HG03520 (cell line): ENCODE measurements at regions not wholly inside any gene's neighbourhood (a gene's known extent, or its start where the extent isn't known, plus 50 kb on each side); places are given as distances from the start of the nearest gene placed in this dataset.

Experiments used
- ATAC-seq: cut with Tn5 transposase; IDR thresholded peaks from one replicate; pipeline ENCODE4 v1.9.1; 2021; ENCODE audit warnings: mild to moderate bottlenecking, moderate library complexity; ENCODE audit not compliant: unreplicated experiment

DNA sequence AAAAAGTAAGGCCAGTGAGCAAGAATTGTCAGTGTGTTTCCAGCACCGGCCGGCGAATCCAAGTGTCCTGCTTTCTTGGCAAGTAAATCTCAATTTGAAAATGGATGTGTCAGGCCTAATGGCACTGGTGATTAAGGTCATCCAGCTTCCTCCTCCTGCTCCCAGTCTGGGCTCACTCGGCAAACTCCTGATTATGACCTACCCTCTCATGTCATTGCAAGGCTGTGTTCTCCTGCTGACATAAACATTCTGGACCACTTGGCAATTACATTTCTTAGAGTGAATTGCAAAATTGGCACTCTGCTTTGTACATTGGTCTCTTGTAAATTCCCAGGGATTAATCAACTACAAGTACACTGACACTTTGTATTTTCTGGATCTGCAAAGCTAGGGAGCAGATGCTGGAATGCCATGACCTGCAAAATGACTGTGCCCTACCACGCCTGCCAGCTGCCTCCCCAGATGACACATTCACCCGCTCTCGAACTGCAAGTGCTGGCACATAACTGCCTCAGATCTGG is 473.8 kb downstream of the KIF20B start:
- ATAC-seq = no peak

DNA sequence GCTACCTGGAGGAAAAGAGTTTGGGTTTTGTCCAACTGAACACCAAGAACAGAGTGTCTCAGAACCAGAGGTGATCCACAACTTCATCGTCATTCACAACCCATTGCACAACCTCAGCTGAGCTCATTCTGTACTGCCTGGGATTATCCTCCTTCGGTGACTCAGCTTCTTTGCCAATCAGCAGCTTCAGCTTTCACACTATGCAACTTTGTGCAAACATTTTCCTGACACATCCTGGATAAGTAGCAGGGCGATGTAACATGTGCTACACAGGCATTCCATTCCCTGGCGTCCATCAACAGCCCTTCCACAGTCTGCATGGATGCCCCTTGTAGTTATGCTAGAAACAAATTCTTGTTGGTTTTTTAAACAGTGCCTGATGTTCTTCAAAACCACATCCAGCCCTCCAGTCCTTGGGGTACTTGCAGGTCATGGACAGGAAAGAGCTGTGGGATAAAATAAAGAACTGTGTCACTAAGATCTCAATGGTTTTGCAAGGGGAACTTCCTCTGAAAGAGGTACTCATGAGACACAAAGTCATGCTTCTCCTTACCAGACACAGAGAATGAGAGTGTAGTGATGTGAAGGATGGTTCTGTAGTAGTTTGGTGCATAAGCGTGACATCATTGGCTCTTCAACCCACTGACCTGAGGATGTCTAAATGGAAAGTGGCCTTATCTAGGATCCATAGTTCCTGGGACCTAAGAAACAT is 478.5 kb downstream of the KIF20B start:
- ATAC-seq = no peak

DNA sequence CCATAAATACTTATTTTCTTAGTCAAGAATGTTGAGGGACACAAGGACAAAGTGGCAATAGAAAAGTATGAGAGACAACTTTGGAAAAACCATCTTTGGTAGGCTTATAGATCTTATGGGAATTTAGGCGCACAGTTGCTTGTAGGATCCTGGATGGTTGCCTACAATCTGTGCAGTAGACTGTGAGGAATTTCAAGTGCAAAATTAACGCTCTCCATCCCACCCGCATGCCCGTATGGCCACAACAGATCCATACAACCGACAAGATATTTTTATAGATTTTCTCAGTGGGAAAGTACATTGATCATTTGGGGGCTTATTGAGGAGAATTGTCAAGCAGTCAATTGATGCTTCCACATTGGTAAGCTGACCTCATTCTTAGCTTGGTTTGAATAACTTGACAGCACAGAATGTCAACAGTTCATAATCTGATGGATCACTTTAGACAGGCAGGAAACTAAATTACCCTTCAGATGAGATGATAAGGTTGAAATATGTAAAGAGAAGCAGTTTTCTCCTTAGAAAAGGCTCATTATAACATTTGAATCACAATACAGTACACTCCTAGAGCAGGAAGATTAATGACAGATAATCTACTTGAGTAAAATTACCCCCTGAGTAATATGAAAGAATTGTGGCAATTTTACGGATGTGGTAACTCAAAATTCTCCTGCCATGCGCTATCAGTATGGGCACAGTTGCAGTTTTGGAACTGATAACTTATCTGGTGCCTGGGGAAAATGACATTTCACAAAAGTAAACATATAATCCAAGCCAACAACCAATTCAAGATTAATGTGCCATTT is 479.7 kb downstream of the KIF20B start:
- no peak for ATAC-seq

DNA sequence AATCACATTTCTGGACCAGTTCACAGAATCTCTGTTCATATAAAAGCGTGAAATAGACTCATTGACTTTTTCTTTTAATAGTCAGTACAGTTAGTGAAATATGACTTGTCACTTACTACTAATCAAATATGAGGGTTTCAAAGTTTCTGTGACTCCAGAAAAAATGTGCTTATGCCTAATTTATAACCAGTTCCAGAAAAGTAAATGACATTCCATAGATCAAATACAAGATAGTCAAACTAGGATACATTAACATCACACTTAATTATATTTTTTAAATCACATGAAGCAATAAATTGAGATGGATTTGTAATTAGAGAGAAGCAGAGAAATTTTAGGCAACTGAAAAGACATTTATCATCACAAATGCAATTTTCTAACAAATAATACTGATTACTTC is 491.4 kb downstream of the KIF20B start:
- no peak for ATAC-seq

DNA sequence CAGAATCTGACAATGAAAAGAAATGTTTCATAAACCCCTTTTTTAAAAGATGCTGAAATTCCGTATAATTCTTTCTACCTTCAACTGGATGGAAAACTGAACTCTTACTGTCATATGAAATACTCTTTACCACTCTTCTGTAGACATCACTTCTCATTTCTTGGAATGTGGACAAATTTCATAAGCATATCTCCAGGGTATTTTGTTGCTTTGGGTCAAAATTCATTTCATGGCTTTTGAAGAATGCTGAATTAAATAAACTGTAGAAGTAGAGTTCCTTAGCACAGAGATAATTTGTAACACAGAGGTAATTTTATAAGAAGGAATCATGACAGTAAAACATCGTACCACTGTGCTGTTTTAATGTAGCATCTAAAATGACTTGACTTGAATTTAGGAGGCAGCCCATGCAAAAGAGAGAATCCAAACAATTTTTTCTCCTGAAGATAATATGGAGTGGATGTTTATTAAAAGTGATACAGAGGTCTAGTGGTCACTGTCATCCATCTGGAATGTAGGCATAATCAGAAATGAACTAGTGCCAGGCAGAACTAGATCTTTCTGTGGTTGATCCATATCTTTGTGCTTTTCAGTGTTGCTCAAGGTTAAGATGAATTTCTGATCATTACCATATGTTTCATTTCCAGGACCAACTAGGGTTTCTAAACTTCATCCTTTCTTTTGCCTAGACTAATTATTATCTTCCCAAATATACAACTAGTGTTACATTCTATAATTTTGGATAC is 492.0 kb downstream of the KIF20B start:
- no peak for ATAC-seq

DNA sequence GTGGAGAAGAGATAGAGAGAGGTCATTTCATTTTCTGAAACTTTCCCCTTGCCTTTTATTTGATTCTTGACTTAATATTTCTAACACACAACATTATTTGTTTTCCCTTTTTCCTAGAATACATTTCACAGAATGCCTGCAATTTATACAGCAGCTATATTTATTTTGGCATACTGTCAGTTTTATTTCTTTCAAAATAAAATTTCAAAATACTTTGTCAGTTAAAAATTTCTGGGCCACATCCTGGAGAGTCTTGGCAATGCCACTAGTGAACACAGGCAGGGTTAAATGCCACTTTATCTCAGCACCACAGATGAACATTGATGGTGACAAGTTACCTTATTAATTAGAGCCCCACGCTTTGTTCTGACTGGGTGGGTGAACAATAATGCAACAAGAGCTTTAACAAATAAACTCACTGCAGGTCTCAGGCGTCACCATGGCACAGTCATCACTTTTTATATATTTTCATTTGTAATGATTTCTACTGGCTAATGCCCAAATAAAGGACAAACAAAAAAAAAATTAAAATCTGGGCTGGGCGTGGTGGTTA is 494.0 kb downstream of the KIF20B start:
- ATAC-seq = no peak

DNA sequence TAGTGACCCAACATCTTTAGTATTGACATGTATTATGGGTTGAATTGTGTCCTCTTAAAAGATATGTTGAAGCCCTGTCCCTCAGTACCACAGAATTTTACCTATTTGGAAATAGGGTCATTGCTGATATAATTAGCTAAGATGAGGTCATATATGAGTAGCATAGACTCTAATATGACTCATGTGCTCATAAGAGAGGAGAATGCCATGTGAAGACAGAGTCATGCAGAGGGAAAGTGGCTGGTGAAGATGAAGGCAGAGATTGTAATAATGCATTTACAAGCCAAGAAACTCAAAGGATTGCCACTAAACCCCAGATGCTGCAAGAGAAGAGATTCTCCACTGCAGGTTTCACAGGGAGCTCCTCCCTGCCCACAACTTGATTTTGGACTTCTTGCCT is 496.4 kb downstream of the KIF20B start:
- ATAC-seq = no peak

DNA sequence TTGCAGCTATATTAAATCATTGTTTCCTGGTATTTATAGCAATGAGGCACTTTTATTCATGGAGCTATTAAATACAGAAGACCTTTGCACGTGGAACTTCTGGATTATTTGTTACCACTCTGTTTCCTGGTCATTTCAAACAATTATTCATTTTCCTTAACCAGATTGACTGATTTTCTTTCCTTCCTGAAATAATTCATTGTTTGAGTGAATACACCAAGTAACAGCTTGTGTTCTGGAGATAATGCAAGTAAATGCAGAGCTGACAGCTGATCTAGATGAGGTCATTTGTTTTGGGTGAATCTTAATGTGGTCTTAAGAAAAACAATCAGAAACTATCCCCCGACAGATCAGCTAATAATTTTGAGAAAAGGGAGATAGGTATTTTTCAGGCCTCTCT is 497.7 kb downstream of the KIF20B start:
- ATAC-seq = no peak

DNA sequence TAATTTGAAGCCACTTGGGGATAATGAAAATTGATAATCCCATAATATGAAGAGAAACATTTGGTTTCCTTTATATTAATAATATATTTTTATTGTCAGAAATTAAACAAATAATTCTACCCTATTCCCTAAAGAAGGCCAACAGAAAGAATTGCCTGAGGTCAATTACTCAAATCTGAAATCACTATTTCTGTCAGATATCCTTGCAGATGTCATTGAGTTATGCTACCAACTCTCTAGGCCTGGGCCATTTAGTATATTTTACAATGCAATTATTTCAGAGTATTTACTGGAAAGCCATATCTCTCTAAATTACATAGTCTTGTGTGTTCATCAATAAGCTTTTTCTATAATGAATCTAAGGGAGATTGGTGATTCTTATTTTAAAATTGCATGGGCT is 498.1 kb downstream of the KIF20B start:
- ATAC-seq = no peak

DNA sequence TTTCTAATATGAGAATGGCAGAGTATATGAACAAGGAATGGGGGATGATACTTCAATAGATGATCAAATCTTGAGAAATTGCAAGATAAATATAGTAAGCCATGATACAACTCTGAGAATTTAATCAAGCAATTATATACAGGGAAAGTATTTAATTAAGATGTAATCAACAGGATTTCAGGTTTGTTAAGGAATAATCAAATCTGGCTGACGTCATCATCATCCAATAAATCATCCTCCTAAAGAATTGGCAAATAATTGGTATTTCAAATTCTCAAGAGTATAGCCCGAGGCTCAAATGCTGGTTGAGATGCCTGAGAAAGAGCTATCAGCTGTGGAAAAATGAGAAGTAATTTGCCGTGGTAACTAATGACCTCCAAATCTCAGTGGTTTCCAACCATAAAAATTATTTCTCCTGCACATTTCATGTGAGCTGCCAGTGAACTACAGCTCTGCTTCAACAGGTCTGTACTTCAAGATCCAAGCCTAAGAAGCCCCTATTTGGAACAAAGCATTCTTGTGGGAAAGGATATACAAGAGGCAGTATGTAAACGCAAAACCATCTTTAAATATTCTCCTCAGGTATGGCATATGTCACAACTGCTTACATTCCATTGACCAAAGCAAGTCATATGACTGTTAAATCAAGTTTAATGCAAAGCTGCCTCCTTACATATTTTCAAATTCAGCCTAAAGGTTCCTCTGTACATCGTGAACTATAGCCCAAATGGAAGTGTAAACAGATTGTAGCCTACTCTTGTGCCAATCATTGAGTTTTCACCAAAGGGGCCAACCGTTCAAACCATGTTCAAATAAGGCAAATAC is 503.0 kb downstream of the KIF20B start:
- ATAC-seq = no peak

DNA sequence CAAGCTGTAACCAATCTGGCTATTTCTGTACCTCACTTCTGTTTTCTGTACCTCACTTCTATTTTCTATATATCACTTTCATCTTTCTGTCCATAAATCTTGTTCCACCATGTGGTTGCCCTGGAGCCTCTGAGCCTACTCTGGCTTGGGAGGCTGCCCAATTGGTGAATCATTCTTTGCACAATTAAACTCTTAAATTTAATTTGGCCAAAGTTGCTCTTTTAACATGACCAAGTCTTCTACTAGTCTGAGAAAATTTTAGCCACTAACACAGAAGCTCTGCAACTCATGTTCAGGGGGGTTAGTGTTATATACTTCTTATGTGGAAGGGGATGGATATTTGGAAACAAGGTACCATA is 503.5 kb downstream of the KIF20B start:
- ATAC-seq = no peak

DNA sequence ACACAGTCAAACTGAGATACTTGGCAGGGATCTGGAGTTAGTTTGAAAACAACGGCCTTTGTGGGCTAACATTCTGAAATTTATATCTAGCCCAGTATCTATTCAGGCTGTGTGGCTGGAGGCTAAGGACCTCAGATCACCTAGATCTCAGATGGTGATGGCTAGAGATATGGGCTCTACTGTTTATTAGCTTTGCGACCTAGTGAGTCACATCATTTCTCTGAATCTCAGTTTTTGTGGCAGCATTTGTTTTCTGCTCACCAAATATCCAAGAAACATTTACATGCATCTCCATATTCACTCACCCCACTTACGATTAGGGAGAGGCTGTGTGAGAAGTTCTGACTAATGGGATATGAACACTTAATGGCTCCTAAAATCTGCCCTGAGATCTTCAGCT is 503.9 kb downstream of the KIF20B start:
- no peak for ATAC-seq

DNA sequence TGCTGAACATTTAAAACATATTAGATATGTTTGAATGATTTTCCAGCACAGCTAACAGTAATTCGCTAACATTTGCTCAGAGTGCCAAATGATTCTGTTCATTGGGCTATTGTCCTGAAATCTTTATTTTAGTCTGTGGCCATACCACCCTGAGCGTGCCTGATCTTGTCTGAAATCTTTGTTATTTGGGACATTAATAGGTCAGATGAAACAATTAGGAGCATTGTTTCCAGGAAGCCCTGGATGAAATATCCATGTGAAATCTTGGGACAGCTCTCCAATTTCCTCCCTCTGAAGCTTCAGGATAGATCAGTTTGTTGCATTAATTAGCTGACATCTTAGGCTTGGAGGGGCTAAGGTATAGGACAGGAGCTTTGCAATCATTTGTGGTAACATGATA is 512.0 kb downstream of the KIF20B start:
- ATAC-seq = no peak

DNA sequence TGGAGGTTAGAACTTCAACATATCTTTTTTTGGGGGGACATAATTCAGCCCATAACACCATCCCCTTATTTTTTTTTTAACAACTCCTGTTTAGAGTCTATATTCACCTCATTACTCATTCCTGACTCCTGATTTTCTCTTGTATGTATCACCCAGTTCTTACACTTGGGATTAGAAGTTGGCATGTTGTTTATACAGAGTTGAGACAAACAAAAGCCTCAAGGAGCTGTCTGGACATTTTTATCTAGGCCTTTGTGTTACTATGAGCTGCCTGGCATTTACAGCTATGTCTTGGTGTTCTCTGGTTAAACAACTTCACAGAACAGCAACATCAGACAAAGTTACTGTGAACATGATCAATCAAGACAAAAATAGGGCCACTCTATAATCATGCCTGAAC is 517.5 kb downstream of the KIF20B start:
- no peak for ATAC-seq

DNA sequence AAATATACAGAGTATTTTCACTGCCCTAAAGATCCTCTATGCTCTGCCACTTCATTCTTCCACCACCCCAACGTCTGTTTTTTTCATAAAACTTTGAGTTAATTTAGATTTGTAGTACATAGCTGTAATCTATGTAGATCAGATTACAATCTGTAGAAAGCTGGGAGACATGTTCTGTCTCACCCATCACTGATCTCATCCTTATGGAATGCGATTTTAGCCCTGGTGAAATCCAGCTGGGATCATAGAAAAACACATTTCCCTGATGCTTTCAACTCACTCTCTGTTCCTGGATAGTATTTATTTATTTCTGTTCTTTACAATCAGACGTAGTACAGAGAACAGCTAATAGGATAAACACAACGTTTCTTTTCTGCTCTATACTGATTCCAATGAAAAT is 521.0 kb downstream of the KIF20B start:
- ATAC-seq = no peak

DNA sequence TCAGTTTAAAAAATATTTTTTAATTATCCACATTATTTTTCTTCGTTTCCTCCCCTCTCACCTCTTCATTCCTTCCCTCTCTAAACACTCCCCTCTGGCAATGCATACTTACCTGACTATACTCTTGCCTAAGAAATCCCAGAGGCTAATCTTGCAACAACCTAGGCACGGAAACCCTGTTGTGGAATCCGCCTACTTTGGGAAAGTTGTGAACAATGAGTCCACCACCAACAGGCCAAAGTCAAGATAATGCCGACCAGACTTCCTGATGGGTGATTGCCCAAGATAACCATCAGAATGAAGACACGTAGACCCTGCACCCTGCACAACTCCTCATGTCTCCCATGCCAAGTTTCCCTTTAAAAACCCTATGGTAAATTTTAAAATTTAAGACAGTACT is 521.5 kb downstream of the KIF20B start:
- ATAC-seq = no peak

DNA sequence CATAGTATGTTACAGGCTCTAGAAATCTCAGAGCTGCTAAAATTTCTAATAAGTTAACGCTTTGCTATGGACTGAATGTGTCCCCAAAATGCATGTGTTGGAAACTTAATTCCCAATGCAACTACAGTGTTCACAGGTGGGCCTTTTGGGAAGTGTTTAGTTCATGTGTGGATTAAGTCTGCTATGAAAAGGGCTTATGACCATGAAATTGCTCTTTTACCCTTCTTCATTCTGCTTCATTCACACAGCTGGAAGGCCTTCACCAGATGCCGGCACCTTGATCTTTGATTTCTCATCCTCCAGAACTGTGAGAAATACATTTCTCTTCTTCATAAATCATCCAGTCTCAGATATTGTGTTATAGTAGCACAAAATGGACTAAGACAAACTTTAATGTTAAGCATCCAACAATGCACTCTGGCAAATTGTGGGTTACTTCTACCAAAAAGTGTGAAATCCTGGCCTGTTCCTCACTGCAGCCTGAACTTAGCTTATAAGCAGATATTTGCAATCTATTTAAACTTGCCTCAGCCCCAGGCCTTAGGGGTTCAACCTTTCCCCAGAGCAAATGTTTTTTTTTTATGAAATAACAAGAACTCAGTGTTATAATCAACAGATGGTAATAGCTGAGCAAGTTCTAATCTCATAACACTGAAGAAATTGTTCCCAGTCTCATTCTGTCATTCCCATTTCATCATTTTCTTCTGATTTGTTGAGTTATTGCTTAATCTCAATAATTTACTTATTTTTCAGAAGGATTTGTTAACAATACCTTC is 523.6 kb downstream of the KIF20B start:
- no peak for ATAC-seq

DNA sequence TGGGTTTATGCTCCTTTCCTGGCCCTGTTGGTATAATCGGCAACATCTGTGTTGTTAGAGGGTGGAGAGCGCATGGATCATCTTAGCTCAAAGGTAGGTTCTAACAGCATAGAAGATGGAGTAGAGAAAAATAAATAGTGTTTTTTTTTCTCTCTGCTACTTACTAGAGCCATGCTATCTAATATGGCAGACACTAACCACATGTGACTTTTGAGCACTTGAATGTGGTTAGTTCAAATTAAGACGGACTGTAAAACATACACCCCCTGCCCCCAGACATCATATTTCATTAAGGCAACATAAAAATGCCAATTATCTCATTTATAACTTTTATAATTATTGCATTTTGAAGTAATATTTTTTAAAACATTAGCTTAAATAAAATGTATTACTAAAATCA is 525.1 kb downstream of the KIF20B start:
- no peak for ATAC-seq

DNA sequence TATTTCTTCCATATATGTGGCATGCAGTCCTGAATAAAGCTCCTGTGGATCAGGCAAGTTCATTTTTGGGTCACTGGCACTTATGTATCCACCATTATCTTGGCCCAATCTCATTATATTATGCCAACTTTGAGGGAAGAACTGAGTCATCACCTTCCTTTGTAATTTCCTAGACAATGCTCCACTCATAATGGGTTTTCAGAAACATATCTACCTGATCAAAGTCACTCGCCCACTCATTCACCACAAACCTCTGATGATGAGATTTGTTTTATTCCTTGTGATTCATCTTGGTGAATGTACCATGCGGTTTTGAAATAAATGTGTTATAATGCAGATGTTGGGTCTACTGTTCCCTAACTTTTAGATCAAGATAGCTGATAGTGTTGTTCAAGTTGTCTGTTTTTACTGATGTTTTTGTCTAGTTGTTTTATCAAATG is 525.8 kb downstream of the KIF20B start:
- ATAC-seq = no peak

DNA sequence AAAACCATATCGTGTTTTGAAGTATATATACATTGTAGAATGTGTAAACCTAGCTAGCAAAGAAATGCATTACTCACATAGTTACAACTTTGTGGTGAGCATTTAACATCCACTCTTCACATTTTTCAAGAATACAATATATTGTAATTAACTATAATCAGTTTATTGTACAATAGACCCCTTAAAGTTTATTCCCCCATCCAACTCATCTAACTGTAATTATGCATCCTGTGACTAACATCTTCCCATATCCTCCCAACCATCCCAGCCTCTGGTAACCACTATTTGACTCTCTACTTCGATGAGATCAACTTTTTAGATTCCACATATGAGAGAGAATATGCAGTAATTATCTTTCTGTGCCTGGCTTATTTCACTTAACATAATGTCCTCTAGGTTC is 526.4 kb downstream of the KIF20B start:
- ATAC-seq = no peak
